Right atrium auricular region (tissue), 2 donors: ENCODE measurements at regions not wholly inside any gene's neighbourhood (a gene's known extent, or its start where the extent isn't known, plus 50 kb on each side); places are given as distances from the start of the nearest gene placed in this dataset.
A peak's percentile ranks its signal among the peaks of the same experiment; 100 is the strongest.

Experiments
- DNase-seq: peaks from one replicate; pipeline ENCODE4 v3.0.0-alpha.2; 2019; ENCODE audit warnings: low spot score
- H3K27ac ChIP-seq, 2 donors: fragments of 200-600 bp; sonication (generic); 1 replicate in 1 of 2; 2 replicates in 1 of 2; pipeline ENCODE4 v1.5.1; 2016 to 2019
- H3K27me3 ChIP-seq, 2 donors: fragments of 200-600 bp; sonication (generic); one replicate each; pipeline versions ENCODE4 v1.5.1 to v1.6.0; 2017 to 2019
- H3K36me3 ChIP-seq: fragments of 200-600 bp; sonication (generic); one replicate; pipeline ENCODE4 v1.5.1; 2016
- H3K4me1 ChIP-seq, 2 donors: fragments of 200-600 bp; sonication (generic); one replicate each; pipeline versions ENCODE4 v1.5.1 to v1.6.0; 2017 to 2019
- H3K4me3 ChIP-seq, 2 donors: fragments of 200-600 bp; sonication (generic); 1 replicate in 1 of 2; 2 replicates in 1 of 2; pipeline ENCODE4 v1.5.1; 2017 to 2019; ENCODE audit warnings: mild to moderate bottlenecking in 1 of 2, moderate library complexity in 1 of 2
- H3K9me3 ChIP-seq, 2 donors: fragments of 200-600 bp; sonication (generic); one replicate each; pipeline ENCODE4 v1.5.1; 2019
- TF ChIP-seq, protein P1 (sequence below), 2 donors: fragments of 200-600 bp; sonication (generic); IDR thresholded peaks; one replicate each; pipeline ENCODE4 v1.5.1; 2019; ENCODE audit warnings: antibody characterized with exemption in 2 of 2

GRCh38 chr1:48049823-48050535 is 52.8 kb upstream of the TRABD2B start:
- H3K9me3 ChIP-seq = no peaks in the 10 kb centered on the region
- peak overlapping the region; percentile 55 to 80 for H3K27ac ChIP-seq
- TF ChIP-seq, protein P1, sequence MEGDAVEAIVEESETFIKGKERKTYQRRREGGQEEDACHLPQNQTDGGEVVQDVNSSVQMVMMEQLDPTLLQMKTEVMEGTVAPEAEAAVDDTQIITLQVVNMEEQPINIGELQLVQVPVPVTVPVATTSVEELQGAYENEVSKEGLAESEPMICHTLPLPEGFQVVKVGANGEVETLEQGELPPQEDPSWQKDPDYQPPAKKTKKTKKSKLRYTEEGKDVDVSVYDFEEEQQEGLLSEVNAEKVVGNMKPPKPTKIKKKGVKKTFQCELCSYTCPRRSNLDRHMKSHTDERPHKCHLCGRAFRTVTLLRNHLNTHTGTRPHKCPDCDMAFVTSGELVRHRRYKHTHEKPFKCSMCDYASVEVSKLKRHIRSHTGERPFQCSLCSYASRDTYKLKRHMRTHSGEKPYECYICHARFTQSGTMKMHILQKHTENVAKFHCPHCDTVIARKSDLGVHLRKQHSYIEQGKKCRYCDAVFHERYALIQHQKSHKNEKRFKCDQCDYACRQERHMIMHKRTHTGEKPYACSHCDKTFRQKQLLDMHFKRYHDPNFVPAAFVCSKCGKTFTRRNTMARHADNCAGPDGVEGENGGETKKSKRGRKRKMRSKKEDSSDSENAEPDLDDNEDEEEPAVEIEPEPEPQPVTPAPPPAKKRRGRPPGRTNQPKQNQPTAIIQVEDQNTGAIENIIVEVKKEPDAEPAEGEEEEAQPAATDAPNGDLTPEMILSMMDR (IDR thresholded peaks at IDR 0.05) = no peak
- DNase-seq = no peak
- H3K4me1 ChIP-seq = peaks cover 0 to 75% of the 10 kb centered on the region in 2 donors
- no peaks in the 10 kb centered on the region for H3K27me3 ChIP-seq
- no peak overlapping the region for H3K4me3 ChIP-seq
- H3K36me3 ChIP-seq = no peaks in the 10 kb centered on the region

DNA sequence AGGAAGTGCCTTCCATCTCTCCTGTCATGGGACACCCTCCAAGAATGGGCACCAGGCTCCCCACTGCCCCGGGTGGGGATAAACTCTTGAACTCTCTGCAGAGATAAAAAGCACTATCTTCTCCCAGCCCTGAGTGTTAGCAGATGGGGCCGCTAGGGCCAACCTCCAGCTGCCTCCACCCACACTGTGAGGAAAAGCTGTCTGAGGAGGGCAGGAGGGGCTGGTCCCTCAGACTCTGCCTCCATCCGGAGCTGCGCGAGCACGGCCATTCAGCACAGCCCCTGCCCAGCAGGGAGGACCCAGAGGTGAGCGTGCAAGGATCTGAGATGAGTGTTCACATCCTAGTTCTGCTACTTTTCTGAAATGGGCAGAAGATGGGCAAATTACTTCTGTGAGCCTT is 51.8 kb upstream of the TRABD2B start:
- Histone ChIP-seq H3K27ac (peak overlapping the region; percentile 52 to 80), H3K36me3 (no peaks in the 10 kb centered on the region), H3K27me3 (no peaks in the 10 kb centered on the region), H3K4me3 (no peak overlapping the region), H3K9me3 (no peaks in the 10 kb centered on the region), H3K4me1 (peaks cover 0 to 76% of the 10 kb centered on the region in 2 donors)
- DNase-seq = no peak
- TF ChIP-seq, protein P1 (IDR thresholded peaks at IDR 0.05) = no peak

DNA sequence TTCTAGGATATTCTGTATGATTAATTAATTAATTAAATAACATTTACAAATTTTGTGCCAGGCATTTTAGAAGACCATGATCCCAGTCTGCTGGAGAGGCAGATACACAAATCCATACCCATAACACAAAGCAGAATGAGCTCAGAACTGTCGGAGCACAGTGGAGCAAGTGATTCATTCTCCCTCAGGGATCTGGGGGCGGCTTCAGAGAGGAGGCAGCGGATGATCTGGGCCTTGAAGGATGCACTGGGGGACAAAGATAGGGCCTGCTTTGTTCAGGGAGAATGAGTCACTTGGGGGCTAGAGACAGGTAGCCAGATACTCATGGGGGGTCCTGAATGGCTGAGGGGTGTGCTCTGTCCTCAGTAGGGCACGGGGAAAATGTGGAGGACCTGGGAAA is 50.9 kb upstream of the TRABD2B start:
- H3K27me3 ChIP-seq = no peaks in the 10 kb centered on the region
- no peak overlapping the region for H3K4me3 ChIP-seq
- no peaks in the 10 kb centered on the region for H3K36me3 ChIP-seq
- TF ChIP-seq, protein P1 (IDR thresholded peaks at IDR 0.05) = no peak
- DNase-seq = no peak
- no peaks in the 10 kb centered on the region for H3K9me3 ChIP-seq
- peak overlapping the region; percentile 52 to 80 for H3K27ac ChIP-seq
- peaks cover 0 to 76% of the 10 kb centered on the region in 2 donors for H3K4me1 ChIP-seq

DNA sequence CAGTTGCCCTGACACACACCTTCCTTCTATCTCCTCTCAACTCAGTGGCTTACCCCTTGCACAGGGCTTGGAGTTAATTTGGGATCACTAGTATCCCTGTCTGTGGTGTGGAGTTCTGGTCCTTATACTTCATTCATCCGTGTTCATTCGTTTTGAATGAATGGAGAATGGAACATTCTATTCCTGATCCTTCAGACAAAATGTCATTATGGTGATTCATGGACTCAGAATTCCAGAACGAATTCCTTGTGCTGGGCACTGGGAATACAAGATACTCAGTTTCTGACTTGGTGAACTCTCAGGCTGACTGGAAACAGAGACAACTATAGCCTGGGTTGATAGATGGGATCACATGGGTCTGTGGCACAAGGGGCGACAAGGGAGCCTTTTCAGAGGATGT is 49.9 kb upstream of the TRABD2B start:
- H3K4me1 ChIP-seq = peaks cover 0 to 67% of the 10 kb centered on the region in 2 donors
- no peaks in the 10 kb centered on the region for H3K27me3 ChIP-seq
- TF ChIP-seq, protein P1 (IDR thresholded peaks at IDR 0.05) = no peak
- DNase-seq = no peak
- H3K4me3 ChIP-seq = no peak overlapping the region
- no peaks in the 10 kb centered on the region for H3K36me3 ChIP-seq
- H3K9me3 ChIP-seq = no peaks in the 10 kb centered on the region
- H3K27ac ChIP-seq = peak overlapping the region; percentile 52 to 80
